ENCODE measurements at regions not wholly inside any gene's neighbourhood (a gene's known extent, or its start where the extent isn't known, plus 50 kb on each side); places are given as distances from the start of the nearest gene placed in this dataset.
"Not testable (repeated sequence)": the region's sequence is repeated elsewhere in the genome, so short reads cannot be mapped to it uniquely, and the experiment has no call there.

DNA sequence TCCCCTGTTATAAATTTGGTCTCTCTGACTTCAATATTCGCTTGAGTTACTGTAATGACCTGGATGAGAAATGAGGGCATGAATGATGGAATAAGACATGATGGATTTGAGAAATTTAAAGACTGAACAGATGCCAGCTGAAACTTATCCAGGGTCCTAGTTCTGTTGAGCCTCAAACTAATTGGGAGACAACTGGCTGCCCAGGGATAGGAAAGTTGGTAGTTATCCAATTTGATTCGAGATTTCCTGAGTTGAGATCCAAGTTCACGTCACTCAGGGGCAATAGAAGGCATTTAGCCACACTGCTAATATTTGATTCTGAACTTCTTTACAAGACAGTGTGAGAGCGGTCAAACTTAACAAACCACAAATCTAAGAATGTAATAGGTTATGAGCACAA is 159.0 kb upstream of the CXCL13 start:
- no peak for DNase-seq (ENCODE audit: low spot score)

DNA sequence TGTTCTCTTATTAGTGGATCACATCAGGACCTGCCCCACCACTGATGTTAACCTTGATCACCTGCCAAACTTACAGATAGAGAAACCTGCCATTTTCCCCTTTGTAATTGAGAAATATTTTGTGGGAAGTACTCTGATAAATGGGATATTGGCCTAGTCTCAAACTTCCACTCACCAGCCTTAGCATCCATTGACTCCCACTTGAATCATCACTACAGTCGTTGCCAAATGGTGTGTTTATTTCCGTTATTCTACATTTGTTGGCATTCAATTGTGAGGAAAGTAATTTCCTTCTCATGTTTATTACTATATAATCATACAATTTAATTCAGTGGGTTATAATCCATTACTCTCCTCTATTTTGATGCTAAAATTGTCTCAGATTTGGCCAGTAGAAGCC is 156.4 kb upstream of the CXCL13 start:
- no peak for DNase-seq (ENCODE audit: low spot score)

DNA sequence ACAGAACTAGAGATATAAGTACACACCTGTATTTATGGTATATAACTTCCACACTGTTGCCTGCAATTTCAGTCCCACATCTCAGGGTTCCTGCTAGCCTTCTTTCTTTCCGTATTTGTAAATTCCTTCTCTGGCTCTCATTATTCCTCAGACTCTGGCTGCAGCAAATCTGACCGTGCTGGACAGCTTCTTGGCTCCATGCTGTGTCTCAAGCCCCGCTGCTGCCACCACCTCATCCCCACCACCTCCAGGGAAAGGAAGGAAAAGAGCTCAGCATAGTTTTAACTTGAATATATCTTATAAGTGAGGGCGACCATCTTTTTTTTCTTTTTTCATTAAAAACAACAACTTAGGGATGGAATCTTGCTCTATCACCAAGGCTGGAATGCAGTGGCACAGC is 155.6 kb upstream of the CXCL13 start:
- DNase-seq (ENCODE audit: low spot score), result no peak

DNA sequence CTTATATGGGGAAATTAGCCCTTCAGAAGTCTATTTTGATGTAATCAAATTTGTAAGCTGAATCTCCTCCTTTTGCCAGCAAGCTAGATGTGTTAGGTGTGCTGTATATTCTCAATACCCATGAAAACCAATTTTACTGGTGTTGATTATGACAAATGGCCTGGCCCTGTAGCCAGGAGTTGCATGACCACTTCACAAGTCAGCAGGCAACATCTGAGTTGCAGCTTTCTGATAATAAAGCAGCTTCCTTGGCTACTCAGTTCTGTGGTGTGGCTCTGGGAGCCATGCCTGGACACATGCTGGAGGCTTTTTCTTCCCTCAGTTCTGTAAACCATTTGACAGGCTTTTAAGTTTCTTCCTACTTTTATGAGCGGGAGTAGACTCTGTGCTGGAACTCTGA is 154.1 kb upstream of the CXCL13 start:
- DNase-seq (ENCODE audit: low spot score), result no peak

DNA sequence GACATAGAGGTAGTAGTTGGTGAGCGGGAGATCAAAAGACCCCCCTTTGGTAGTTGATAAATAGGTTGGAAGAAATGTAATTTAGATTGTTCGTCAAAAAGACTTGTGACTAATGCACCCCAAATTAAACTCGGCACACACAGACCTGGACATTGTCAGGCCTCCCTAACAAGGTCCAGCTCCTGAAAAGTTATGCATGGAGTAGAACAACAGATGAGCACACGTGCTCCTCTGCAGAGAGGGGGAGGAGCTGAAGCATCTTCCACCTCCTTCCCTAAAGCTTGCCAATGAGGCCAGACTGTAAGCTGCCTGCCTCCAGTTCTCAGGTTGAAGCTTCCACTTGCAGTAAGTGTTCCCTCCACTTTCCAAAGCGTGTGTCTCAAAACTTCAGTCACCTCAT is 153.5 kb upstream of the CXCL13 start:
- DNase-seq (ENCODE audit: low spot score), result not testable (repeated sequence)

DNA sequence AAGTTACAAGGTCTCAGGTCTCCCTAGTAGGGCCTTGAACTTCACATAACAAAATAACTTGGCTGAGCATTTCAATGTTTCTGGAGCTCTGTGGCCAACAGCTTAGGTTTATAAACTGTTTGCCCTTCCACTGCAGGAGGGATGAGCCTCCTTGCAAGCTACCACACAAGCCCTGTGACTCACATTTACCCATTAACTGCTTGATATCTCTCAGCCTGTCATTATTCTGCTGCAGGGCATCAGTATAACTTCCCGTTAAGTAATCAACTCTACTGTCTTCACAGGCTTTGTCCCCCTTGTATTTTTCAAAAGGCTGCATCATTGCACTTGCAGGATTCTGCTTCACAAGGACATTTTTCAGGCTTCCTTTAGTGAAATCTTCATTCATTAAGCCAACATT is 151.7 kb upstream of the CXCL13 start:
- no peak for DNase-seq (ENCODE audit: low spot score)

DNA sequence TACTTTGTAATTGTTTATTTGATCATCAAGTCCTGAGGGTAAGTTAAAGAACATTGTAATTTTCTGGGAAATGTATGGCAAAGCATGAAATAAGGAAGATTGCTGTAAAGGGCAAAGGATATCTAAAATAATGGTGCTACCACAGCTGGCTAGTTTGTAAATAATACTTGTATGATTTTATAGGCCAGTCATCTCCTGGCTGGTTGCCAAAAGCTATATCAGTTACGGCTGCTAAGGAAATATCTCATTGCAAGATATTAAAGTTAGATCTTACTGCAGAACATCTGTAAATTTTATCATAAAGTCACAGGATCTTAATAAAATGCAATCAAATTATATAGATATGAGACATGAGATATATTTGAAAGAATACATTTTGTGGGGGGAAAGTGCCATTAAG is 150.8 kb upstream of the CXCL13 start:
- DNase-seq (ENCODE audit: low spot score), result no peak

DNA sequence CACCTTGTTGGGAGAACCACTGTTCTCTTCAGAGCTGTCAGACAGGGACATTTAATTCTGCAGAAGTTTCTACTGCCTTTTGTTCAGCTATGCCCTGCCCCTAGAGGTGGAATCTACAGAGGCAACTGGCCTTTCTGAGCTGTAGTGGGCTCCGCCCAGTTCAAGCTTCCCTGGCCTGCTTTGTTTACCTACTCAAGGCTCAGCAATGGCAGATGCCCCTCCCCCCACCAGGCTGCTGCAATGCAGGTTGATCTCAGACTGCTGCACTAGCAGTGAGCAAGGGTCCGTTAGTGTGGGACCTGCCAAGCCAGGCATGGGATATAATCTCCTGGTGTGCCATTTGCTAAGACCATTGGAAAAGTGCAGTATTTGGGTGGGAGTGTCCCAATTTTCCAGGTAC is 141.5 kb upstream of the CXCL13 start:
- DNase-seq (ENCODE audit: low spot score), result not testable (repeated sequence)

DNA sequence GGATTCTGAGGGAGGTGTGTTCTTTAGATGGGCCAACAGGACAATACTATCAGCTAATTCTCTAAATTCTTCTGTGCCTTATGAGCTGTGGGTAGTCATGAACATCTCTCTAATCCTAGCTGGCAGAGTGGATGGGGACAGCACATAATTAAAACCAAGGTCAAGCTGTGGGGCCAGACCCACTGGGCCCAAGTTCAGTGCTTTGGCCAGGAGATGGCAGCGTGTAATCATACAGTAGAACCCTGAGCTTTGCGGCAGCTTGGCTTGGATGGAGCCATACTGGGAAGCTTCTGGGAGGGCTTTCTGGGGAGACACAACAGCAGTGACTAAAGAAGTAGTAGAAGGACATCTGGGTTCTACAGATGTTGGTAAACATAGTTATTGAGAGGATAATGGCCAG is 140.3 kb upstream of the CXCL13 start:
- DNase-seq (ENCODE audit: low spot score), result no peak

DNA sequence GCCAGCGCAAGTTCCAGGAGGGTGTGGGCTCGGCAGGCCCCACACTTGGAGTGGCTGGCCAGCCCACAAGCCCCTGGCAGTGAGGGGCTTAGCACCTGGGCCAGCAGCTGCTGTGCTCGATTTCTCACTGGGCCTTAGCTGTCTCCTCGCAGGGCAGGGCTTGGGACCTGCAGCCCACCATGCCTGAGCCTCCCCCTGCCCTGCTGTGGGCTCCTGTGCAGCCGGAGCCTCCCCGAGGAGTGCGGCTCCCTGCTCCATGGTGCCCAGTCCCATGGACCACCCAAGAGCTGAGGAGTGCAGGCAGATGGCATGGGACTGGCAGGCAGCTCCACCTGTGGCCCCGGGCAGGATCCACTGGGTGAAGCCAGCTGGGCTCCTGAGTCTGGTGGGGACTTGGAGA is 139.2 kb upstream of the CXCL13 start:
- no peak for DNase-seq (ENCODE audit: low spot score)

DNA sequence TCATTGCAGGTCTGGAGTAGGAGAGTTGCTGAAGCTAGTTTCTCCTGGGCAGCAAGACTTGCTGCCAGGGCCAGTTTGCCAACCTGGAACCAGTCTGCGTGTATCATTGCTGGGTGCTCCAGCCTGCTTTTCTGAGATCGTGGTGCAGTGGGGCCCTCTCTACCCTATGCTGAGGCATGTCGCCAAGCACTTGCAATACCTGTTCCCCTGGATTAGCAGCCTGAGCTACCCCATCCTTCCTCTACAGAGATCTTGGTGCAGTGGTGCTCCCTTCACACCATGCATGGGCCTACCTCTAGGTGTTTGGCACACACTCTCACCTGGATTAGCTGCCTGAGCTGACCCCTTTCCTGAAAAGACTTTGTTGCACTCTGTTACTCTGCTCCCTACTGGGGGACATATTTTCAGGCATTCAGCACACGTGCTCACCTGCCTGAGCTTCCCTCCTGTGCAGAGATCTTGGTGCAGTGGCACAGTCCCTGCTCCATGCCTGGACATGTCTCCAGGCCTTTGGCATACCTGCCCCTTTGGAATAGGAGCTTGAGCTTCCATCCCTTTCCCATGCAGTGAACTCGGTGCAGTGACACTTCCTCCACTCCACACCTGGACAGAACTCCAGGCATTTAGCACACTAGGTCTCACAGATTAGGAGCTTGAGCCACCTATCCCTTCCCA is 133.7 kb upstream of the CXCL13 start:
- no peak for DNase-seq (ENCODE audit: low spot score)

DNA sequence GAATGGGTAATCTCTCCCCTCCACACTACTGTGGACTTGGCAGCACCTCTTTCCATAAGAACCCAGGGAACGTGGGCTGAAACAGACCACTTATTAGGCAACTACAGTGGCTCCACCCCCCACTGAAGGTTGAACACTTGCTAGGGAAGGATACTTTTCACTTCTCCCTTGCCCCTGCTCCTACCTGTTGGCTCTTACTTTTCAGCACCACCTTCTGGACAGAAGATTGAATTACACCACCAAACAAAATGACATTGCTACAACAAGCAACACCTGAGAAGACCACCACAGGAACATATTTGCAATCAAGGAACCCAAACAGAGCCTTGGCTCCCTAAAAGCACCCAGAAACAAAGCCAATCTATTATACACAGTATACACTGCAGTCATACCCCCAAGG is 132.1 kb upstream of the CXCL13 start:
- DNase-seq (ENCODE audit: low spot score), result no peak

DNA sequence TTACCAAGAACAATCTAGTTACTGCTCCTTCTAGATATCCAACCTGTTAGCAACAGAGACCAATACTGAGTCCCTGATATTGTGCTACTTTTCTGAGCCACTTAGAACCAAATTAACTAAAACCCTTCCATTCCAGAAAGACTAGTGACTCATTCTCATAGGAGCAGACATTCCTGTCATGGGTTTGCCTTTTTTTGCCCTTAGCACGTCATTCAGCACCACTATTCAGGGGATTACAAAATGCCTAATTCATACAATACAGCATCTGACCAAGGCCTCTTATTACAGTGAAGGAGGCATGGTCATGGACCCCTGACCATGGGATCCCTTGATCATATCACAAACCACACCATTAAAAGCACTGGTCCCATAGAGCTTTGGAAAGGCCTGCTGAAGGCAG is 123.8 kb upstream of the CXCL13 start:
- no peak for DNase-seq (ENCODE audit: low spot score)

DNA sequence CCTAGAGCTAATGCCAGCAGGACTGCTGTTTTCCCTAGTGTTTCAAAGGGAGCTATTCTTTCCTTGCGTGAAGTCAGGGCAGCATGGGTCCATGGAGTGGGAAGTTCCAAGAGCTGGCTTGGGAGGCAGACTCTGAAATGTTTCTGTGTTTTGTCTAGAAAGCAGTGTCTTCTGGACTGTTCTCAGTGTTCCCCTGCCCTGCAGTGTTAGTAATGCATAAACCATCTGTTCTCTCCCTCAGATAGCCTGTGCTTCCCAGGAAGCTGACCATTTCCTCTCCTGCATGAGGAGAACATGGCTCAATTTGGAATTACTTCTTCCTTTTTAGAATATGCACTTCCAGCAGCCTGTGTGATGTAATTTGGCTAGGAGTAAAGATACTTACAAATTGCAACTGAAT is 116.7 kb upstream of the CXCL13 start:
- no peak for DNase-seq (ENCODE audit: low spot score)

DNA sequence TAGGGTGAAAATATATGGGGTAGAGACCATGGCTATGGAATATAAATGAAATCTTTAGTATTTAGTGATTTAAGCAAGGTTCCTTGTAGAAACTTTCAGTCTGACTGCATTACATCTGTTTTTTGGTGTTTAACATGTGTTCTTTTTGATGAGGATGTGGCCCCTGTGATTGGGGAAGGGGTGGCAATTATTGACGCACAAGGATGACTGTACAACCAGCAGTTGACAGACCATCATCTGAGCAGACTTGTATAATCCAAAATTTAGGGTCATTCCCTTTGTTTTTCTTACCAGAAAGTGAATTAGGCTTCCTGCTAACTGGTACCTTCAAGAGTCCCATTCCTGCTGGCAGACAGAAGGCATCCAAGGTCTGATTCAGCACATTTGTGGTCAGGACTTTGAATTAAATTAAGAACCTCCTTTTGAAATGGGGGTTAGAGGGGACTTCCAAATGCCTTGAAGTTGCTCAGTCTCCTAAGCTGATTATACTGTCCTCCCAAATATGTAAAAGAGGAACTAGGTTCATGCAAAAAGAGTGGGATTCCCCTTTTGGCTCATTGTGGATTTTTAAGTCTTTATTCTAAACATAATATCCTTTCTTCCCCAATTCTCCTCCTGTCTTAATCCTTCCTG is 112.4 kb upstream of the CXCL13 start:
- no peak for DNase-seq (ENCODE audit: low spot score)

DNA sequence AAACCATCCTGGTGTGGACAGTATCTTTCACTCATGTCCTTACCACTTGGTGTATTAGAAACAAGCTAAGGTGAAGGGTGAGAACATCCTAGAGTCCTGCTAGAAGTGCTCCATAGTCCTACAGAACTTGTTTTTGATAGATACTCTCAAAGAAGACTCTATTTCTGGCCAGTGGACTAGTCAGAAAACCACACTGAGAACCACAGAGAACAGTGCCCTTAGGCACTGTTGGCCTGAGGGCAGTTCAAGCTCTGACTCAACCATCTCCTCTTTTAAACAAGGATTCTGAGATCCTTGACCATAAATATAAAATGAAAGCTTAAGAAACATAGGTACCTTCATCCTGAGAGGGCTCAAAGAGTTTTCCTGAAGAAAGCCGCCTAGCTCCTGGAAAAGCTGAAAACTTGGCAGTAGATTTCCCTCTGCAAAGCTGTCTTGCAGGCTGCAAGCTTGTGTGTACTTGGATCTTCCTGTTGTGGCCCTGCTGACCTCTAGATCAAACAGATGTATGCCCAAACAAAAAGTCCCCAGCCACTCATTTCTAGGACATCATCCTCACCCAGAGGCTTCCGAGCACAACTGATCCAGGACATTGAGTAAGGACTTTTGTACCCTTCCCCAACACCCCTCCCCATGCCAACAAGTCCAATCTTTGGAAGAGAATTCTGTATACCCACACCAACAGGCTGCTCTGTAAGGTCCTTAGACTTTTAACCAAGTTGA is 111.6 kb upstream of the CXCL13 start:
- DNase-seq (ENCODE audit: low spot score), result no peak

DNA sequence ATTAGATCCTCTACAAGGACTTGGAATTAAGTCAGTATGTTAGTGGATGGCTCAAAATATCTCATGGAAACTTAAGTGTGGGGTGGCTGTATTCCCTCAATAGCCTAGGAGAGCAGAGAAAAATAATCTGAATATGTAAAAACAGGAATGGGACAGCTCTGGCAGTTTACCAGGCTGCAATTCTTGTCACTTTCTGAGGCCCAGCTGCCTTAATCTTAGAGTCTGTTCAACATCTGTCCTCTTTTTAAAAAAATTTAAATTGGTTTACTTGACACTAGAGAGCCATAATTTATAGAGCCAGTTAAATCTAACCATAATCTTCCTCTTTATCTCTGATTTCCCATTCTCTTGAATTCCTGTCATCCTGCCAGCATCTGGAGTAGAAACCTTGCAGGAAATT is 109.2 kb upstream of the CXCL13 start:
- no peak for DNase-seq (ENCODE audit: low spot score)

DNA sequence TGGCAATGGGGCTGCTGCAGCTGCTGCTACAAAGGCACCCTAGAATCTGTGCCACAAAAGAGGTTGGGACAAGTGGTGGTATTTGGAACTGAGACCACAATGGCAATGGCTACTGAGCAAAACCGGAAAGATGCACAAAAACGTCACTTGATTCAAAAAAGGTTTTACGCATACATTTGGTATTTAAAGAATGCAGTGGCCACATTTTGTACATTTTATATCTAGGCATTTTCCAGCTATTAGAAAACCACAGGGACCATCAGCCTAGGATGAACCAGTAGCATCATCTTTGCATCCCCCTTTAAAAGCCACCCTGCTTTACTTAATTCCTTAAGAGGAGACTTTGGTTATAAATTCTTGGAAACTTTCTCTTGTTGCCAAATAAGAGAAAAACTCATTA is 104.8 kb upstream of the CXCL13 start:
- no peak for DNase-seq (ENCODE audit: low spot score)

DNA sequence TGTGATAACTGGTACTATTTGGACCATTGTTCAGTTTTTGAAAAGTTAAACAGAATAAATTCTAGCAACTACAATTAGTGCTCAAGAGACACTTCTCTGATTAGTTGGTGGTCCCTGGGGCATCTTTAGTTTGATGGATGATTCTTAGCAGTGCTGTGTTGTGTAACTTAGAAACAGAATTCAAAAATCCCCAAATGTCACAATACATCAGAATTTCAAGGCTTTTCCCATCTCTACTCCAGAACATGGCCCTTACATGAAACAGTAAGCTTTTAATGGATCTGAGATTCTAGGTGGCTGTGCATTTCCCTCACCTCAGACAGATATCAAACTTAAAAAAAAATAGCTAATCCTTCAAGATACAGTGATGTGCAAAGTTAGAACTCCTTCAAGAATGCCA is 104.4 kb upstream of the CXCL13 start:
- no peak for DNase-seq (ENCODE audit: low spot score)

DNA sequence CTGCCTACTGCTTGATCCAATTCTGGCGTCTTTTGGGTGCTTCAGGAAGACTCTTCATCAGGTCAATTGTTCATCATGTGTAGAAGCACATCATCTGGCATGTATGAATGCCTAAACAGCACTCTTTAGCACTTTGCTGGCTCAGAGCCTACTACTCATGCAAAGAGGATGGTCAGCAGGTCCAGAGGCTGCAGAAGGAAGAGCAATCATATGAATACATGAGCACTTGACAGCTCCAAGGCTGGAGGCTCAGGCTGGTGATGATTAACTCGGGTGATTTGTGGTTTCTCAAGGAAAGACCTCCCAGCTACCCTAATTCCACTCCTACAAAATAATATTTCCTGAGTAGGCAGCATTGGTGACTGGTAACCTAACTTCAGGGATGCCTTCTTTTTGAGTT is 103.8 kb upstream of the CXCL13 start:
- DNase-seq (ENCODE audit: low spot score), result no peak

DNA sequence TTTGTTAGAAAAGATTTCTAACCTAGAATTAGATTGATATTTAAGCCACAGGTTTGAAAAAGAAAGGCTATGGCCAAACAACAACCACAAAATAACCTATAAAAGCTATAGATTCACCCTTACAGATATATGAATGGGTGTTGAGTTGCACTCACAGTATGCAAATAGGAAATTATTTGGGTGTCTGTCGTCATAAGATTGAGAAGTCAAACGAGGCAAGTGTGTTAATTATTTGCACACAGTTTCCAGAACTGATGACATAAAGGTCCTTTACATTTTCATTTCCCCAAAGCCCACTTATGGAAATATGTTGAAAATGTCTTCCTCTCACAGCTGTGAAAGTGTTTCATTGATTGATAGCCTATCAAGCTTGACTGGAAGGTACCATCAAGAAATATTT is 101.2 kb upstream of the CXCL13 start:
- DNase-seq (ENCODE audit: low spot score), result no peak

DNA sequence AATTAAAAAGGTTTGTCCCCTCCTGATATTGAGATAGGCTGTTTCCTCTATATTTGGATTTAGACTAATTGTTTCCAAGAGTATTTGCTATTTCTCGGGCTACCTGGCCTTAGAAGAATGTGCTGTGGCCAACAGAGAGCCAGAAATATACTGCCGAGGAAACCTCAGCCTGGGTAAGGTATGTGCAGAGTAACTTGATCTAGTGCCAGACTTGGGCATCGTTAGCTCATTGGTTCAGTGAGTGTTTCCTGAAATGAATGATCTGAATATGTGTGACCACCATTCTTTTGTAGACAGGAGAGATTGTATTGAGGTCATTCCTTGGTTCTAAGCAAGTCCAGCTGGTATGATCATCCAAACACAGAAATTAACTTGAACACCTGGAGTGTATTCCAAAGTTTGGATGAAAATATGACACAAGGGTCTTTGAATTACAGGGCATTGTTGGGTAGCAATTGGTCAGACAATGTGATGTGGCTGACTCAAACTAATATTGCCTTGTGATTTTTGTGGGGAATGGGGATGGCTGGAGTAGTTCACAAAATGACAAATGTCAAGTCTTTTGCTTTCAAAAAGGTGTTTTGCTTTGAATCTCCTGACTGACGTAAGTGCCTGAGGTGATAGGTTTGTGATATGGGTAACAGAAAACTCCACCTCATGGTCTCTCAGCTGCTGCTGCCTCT is 100.2 kb upstream of the CXCL13 start:
- no peak for DNase-seq (ENCODE audit: low spot score)

DNA sequence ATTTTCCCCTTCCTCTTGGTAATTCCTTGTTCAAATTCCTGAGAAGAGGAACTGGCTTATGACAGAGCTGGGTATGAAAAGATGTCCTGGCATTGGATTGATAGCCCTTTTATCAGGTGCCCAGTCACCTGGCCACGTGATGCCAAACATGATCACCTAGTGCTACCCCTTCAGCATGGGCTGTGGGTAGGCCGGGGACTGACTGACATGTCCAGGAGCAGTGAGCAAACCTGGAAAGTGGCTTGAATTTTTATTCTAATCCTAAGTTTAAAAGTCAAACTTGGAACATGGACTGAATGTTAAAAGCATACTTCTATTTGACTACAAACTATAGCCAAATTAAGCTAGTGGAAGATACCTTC is 99.7 kb upstream of the CXCL13 start:
- no peak for DNase-seq (ENCODE audit: low spot score)

Data from H4 (cell line).